Mesenchymal stem cell (in vitro differentiated cells and primary cell): ENCODE measurements at regions not wholly inside any gene's neighbourhood (a gene's known extent, or its start where the extent isn't known, plus 50 kb on each side); places are given as distances from the start of the nearest gene placed in this dataset.

Experiments used
- DNase-seq: peaks from one replicate; pipeline ENCODE4 v3.0.0-alpha.2; 2013
- H2AFZ ChIP-seq: one replicate; pipeline ENCODE4 v1.6.1; 2013; ENCODE audit warnings: low read depth, mild to moderate bottlenecking, control low read depth, inconsistent platforms, low read length, moderate library complexity
- H2AK5ac ChIP-seq: 2 replicates; pipeline ENCODE4 v1.6.1; 2013; ENCODE audit warnings: low read length, moderate library complexity, mild to moderate bottlenecking, inconsistent platforms; ENCODE audit not compliant: severe bottlenecking
- H2BK120ac ChIP-seq: one replicate; pipeline ENCODE4 v1.6.1; 2013; ENCODE audit warnings: low read depth, mild to moderate bottlenecking, inconsistent platforms, low read length, moderate library complexity
- H2BK12ac ChIP-seq, 2 experiments: one replicate each; pipeline ENCODE4 v1.6.1; 2013; ENCODE audit warnings: inconsistent platforms in 2 of 2, low read length in 2 of 2, mild to moderate bottlenecking in 2 of 2, moderate library complexity in 2 of 2, control low read depth in 1 of 2
- H2BK15ac ChIP-seq: one replicate; pipeline ENCODE4 v1.6.1; 2013; ENCODE audit warnings: mild to moderate bottlenecking, low read depth, inconsistent platforms; ENCODE audit not compliant: poor library complexity, severe bottlenecking
- H2BK5ac ChIP-seq: 2 replicates; pipeline ENCODE4 v1.6.1; 2013; ENCODE audit warnings: low read depth, mild to moderate bottlenecking, low read length, control low read depth, inconsistent platforms; ENCODE audit not compliant: poor library complexity, severe bottlenecking
- H3K14ac ChIP-seq, 2 experiments: one replicate each; pipeline ENCODE4 v1.6.1; 2013; ENCODE audit warnings: inconsistent platforms in 2 of 2, low read length in 2 of 2, control low read depth in 1 of 2, mild to moderate bottlenecking in 1 of 2, moderate library complexity in 1 of 2
- H3K18ac ChIP-seq, 2 experiments: one replicate each; pipeline ENCODE4 v1.6.1; 2013; ENCODE audit warnings: inconsistent platforms in 2 of 2, low read length in 2 of 2, control low read depth in 1 of 2, low read depth in 1 of 2, mild to moderate bottlenecking in 1 of 2
- H3K23ac ChIP-seq, 2 experiments: one replicate each; pipeline ENCODE4 v1.6.1; 2013; ENCODE audit warnings: inconsistent platforms in 2 of 2, low read length in 2 of 2, mild to moderate bottlenecking in 2 of 2, moderate library complexity in 2 of 2, control low read depth in 1 of 2
- H3K27ac ChIP-seq: 2 replicates; pipeline ENCODE4 v1.5.1; 2013; ENCODE audit warnings: mild to moderate bottlenecking, moderate library complexity, low read length, control low read depth, inconsistent platforms; ENCODE audit not compliant: poor library complexity, severe bottlenecking
- H3K27me3 ChIP-seq, 2 experiments: 2 replicates each; pipeline versions ENCODE4 v1.6.1 to v1.7.0; 2013; ENCODE audit warnings: low read length in 2 of 2, mild to moderate bottlenecking in 2 of 2, moderate library complexity in 2 of 2, control low read depth in 1 of 2, inconsistent platforms in 1 of 2; ENCODE audit not compliant: control insufficient read depth in 1 of 2, insufficient read depth in 1 of 2
- H3K36me3 ChIP-seq, 2 experiments: 2 replicates each; pipeline versions ENCODE4 v1.6.1 to v1.7.0; 2013; ENCODE audit warnings: low read length in 2 of 2, control low read depth in 1 of 2, inconsistent platforms in 1 of 2, low read depth in 1 of 2, mild to moderate bottlenecking in 1 of 2; ENCODE audit not compliant: insufficient read depth in 2 of 2, control insufficient read depth in 1 of 2
- H3K4ac ChIP-seq, 2 experiments: one replicate each; pipeline ENCODE4 v1.6.1; 2013; ENCODE audit warnings: inconsistent platforms in 2 of 2, low read length in 2 of 2, mild to moderate bottlenecking in 2 of 2, moderate library complexity in 2 of 2, control low read depth in 1 of 2, low read depth in 1 of 2
- H3K4me1 ChIP-seq: 2 replicates; pipeline ENCODE4 v1.6.1; 2013; ENCODE audit warnings: low read depth, low read length, control low read depth; ENCODE audit not compliant: control insufficient read depth, insufficient read depth
- H3K4me2 ChIP-seq: 2 replicates; pipeline ENCODE4 v1.6.1; 2013; ENCODE audit warnings: low read length, mild to moderate bottlenecking, inconsistent platforms; ENCODE audit not compliant: poor library complexity, severe bottlenecking
- H3K4me3 ChIP-seq, 2 experiments: 2 replicates each; pipeline versions ENCODE4 v1.5.1 to v1.7.0; 2013; ENCODE audit warnings: low read length in 2 of 2, mild to moderate bottlenecking in 2 of 2, control low read depth in 1 of 2, low read depth in 1 of 2; ENCODE audit not compliant: insufficient read depth in 1 of 2
- H3K79me1 ChIP-seq: replicated peaks from 2 replicates; pipeline ENCODE4 v1.6.1; 2013; ENCODE audit warnings: mild to moderate bottlenecking, control low read depth, low read length, inconsistent platforms; ENCODE audit not compliant: poor library complexity, severe bottlenecking
- H3K9ac ChIP-seq: 2 replicates; pipeline ENCODE4 v1.7.0; 2013; ENCODE audit warnings: mild to moderate bottlenecking, low read length, moderate library complexity
- H3K9me3 ChIP-seq: 2 replicates; pipeline ENCODE4 v1.7.0; 2013; ENCODE audit warnings: mild to moderate bottlenecking, low read length; ENCODE audit not compliant: control insufficient read depth
- H4K8ac ChIP-seq: one replicate; pipeline ENCODE4 v1.6.1; 2013; ENCODE audit warnings: inconsistent platforms, mild to moderate bottlenecking, low read length, moderate library complexity
- H4K91ac ChIP-seq: one replicate; pipeline ENCODE4 v1.6.1; 2013; ENCODE audit warnings: mild to moderate bottlenecking, low read length, inconsistent platforms
- WGBS: methylation state at CpG from one replicate; pipeline ENCODE4 v1.1.7; 2013; ENCODE audit warnings: mixed read lengths; 5-methylcytosine and 5-hydroxymethylcytosine counted together

DNA sequence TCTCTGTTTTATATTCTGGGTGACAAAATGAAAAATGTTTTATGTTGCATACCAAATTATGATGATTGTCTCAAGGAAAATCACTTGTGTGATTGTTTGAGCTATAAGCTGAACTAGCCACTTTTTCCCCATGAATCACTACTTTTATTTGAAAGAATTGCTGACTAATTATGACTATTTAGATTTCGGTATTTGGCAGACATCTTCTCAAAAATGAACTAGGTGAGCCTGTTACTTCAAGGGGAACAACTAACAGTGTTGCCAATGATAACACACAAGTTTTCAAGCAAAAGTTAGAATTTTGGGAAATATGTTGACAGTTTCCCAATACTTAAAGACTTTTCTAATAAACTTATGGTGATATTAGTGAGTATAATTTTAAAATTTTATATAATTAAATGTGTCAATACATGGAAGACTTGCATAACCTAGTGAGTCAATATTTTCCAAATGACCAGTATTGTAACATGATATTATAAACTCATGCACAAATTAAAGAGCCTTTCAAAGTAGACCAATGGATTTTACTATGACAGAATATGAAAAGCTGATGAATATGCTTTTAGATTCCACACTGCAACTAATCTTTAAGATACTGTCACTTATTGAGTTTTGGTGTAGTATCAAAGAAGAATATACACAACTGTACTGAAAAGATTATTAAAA lies 187.7 kb upstream of the GATB start:
- H3K4ac ChIP-seq = no peak overlapping the region
- H3K18ac ChIP-seq = no peak overlapping the region
- H3K4me3 ChIP-seq = no peak overlapping the region
- no peaks in the 10 kb centered on the region for H3K36me3 ChIP-seq
- H2BK15ac ChIP-seq = no peak overlapping the region
- H2AFZ ChIP-seq = no peak overlapping the region
- H3K4me1 ChIP-seq = peaks cover 3% of the 10 kb centered on the region
- peaks cover 0 to 4% of the 10 kb centered on the region in 2 experiments for H3K27me3 ChIP-seq
- H3K79me1 ChIP-seq = no peaks in the 10 kb centered on the region
- no peak overlapping the region for H3K4me2 ChIP-seq
- WGBS = 80% methylated on average over 1 of the region's 1 CpG
- H4K8ac ChIP-seq = no peak overlapping the region
- H2BK120ac ChIP-seq = no peak overlapping the region
- no peak for DNase-seq
- H2BK5ac ChIP-seq = no peak overlapping the region
- no peak overlapping the region for H3K14ac ChIP-seq
- H3K27ac ChIP-seq = no peak overlapping the region
- H3K9ac ChIP-seq = peak overlapping the region; percentile 52
- H3K23ac ChIP-seq = no peak overlapping the region
- peaks cover 15% of the 10 kb centered on the region for H3K9me3 ChIP-seq
- no peak overlapping the region for H4K91ac ChIP-seq
- no peak overlapping the region for H2BK12ac ChIP-seq
- H2AK5ac ChIP-seq = no peak overlapping the region

DNA sequence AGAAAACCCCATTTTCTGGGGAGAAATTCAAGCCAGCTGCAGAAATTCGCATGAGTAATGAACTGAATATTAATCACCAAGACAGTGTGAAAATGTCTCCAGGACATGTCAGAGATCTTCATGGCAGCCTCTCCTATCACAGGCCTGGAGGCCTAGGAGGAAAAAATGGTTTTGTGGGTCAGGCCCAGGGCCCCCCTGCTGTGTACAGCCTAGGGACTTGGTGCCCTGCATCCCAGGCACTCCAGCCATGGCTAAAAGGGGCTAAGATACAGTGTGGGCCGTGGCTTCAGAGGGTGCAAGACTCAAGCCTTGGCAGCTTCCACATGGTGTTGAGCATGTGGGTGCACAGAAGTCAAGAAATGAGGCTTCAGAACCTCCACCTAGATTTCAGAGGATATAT lies 185.9 kb upstream of the GATB start:
- Histone ChIP-seq H2BK5ac (no peak overlapping the region), H3K27ac (no peak overlapping the region), H3K4me2 (no peak overlapping the region), H3K9me3 (peaks cover 15% of the 10 kb centered on the region), H4K91ac (no peak overlapping the region), H3K14ac (no peak overlapping the region), H2BK12ac (no peak overlapping the region), H2BK15ac (no peak overlapping the region), H3K27me3 (no peaks in the 10 kb centered on the region), H3K4ac (no peak overlapping the region), H3K79me1 (no peaks in the 10 kb centered on the region), H3K4me3 (peak overlapping the region in 1 of 2 experiments; percentile 1), H3K4me1 (peaks cover 3% of the 10 kb centered on the region), H4K8ac (no peak overlapping the region), H3K9ac (no peak overlapping the region), H2AK5ac (no peak overlapping the region), H2AFZ (no peak overlapping the region), H2BK120ac (no peak overlapping the region), H3K18ac (no peak overlapping the region), H3K23ac (no peak overlapping the region), H3K36me3 (no peaks in the 10 kb centered on the region)
- WGBS = 65% methylated on average over 2 of the region's 2 CpGs
- DNase-seq = no peak

DNA sequence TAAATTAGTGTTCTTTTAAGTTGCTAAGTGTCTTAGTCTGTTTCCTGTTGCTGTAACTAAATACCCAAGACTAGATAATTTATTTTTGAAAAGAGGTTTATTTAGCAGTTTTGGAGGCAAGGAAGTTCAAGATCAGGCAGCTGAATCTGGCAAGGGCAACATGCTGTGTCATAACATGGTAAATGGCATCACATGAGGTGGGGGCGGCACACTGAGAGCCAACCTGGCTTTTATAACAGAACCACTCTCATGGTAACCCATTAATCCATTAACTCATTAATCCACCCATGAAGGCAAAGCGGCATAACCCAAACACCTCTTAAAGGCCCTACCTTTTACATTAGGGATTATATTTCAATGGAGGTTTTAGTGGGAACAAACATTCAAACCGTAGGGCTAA lies 182.2 kb upstream of the GATB start:
- Histone ChIP-seq H2BK15ac (no peak overlapping the region), H3K27me3 (no peaks in the 10 kb centered on the region), H2BK120ac (no peak overlapping the region), H4K8ac (no peak overlapping the region), H3K36me3 (no peaks in the 10 kb centered on the region), H3K9me3 (peaks cover 15% of the 10 kb centered on the region), H3K14ac (no peak overlapping the region), H3K4me1 (no peaks in the 10 kb centered on the region), H3K4me2 (no peak overlapping the region), H2BK5ac (no peak overlapping the region), H3K4me3 (no peak overlapping the region), H2AK5ac (no peak overlapping the region), H3K9ac (no peak overlapping the region), H3K27ac (no peak overlapping the region), H4K91ac (no peak overlapping the region), H2BK12ac (no peak overlapping the region), H2AFZ (no peak overlapping the region), H3K23ac (no peak overlapping the region), H3K79me1 (no peaks in the 10 kb centered on the region), H3K4ac (no peak overlapping the region), H3K18ac (no peak overlapping the region)
- DNase-seq = no peak
- WGBS = 86% methylated on average over 1 of the region's 3 CpGs

DNA sequence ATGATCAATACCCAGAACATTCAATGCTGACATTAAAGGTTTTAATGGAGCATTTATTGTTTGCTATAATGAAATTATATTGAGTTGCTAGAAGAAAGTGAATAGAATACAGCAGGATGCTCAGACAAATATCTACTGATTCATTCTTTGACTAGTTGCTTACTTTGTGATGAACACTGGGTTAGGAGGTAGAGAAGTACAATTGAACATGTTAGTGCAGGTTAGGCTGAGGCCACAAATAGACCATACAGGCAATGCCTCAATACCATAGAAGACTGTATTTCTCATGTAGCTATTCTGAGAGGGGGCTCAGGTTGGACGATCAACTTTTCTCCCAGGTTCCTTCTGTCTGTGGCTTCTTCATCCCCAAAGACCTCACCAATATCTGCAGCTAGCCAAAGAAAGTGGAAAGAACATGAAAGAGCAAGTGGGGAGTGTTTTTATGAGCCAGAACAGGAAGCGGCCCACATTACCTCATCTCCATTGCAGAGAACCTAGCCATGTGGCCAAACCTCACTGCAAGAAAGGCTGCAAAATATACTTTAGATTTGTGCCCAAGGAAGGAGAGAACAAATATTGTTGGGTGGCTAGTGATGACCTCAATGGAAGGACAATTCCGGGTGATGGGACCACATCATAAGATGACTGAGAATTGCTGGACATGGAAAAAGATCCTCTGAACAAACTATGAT lies 180.3 kb upstream of the GATB start:
- Histone ChIP-seq H4K91ac (no peak overlapping the region), H2BK120ac (no peak overlapping the region), H2BK15ac (no peak overlapping the region), H2AK5ac (no peak overlapping the region), H2BK5ac (no peak overlapping the region), H3K79me1 (no peaks in the 10 kb centered on the region), H2AFZ (no peak overlapping the region), H3K23ac (no peak overlapping the region), H3K4me3 (no peak overlapping the region), H3K4me2 (no peak overlapping the region), H3K14ac (no peak overlapping the region), H3K27me3 (peaks cover 0 to 6% of the 10 kb centered on the region in 2 experiments), H3K4me1 (no peaks in the 10 kb centered on the region), H3K36me3 (no peaks in the 10 kb centered on the region), H4K8ac (no peak overlapping the region), H2BK12ac (no peak overlapping the region), H3K4ac (no peak overlapping the region), H3K18ac (no peak overlapping the region), H3K9ac (no peak overlapping the region), H3K9me3 (peaks cover 4% of the 10 kb centered on the region), H3K27ac (no peak overlapping the region)
- DNase-seq = no peak
- WGBS = 90% methylated on average over 1 of the region's 3 CpGs
